Neural cell (in vitro differentiated cells): ENCODE measurements at regions not wholly inside any gene's neighbourhood (a gene's known extent, or its start where the extent isn't known, plus 50 kb on each side); places are given as distances from the start of the nearest gene placed in this dataset.

ENCODE experiments used
- H2AFZ ChIP-seq: fragments of 200-600, 300-800 bp; sonication (generic), shearing (Covaris generic); 2 replicates; pipeline ENCODE4 v1.6.0; 2014; ENCODE audit warnings: low read depth, mild to moderate bottlenecking, antibody characterized with exemption, low read length, moderate library complexity
- H3F3A ChIP-seq: fragments of 200-600 bp; shearing (Covaris generic); 2 replicates; pipeline ENCODE4 v1.6.1; 2016; ENCODE audit warnings: mild to moderate bottlenecking, moderate library complexity, mixed read lengths, antibody characterized with exemption, low read length; ENCODE audit not compliant: insufficient read depth, poor library complexity, severe bottlenecking
- H3K27ac ChIP-seq: fragments of 200-600, 300-800 bp; sonication (generic), shearing (Covaris generic); 2 replicates; pipeline ENCODE4 v1.5.1; 2014; ENCODE audit warnings: mild to moderate bottlenecking, low read length, moderate library complexity
- H3K27me3 ChIP-seq: fragments of 300-800, 200-600 bp; sonication (generic), shearing (Covaris generic); 2 replicates; pipeline ENCODE4 v1.6.0; 2014; ENCODE audit warnings: mild to moderate bottlenecking, low read depth, low read length, moderate library complexity; ENCODE audit not compliant: insufficient read depth
- H3K36me3 ChIP-seq: fragments of 300-800, 200-600 bp; sonication (generic), shearing (Covaris generic); 2 replicates; pipeline ENCODE4 v1.5.1; 2014; ENCODE audit warnings: mild to moderate bottlenecking, antibody characterized with exemption, low read length, moderate library complexity; ENCODE audit not compliant: insufficient read depth
- H3K4me2 ChIP-seq: fragments of 300-800, 200-600 bp; sonication (generic), shearing (Covaris generic); 2 replicates; pipeline ENCODE4 v1.6.0; 2014; ENCODE audit warnings: mild to moderate bottlenecking, low read length
- H3K4me3 ChIP-seq: fragments of 300-800, 200-600 bp; sonication (generic), shearing (Covaris generic); 2 replicates; pipeline ENCODE4 v1.5.1; 2014; ENCODE audit warnings: mild to moderate bottlenecking, low read length, moderate library complexity
- H3K79me2 ChIP-seq: fragments of 200-600 bp; shearing (Covaris generic); replicated peaks from 2 replicates; pipeline ENCODE4 v1.6.0; 2014; ENCODE audit warnings: mild to moderate bottlenecking, low read length, moderate library complexity; ENCODE audit not compliant: insufficient read depth
- H3K9ac ChIP-seq: fragments of 300-800, 200-600 bp; sonication (generic), shearing (Covaris generic); 2 replicates; pipeline ENCODE4 v1.6.1; 2016; ENCODE audit warnings: mild to moderate bottlenecking, low read length, mixed read lengths
- H3K9me2 ChIP-seq: fragments of 200-600 bp; shearing (Covaris generic); 2 replicates; pipeline ENCODE4 v1.6.1; 2016; ENCODE audit warnings: mild to moderate bottlenecking, low read length, mixed read lengths; ENCODE audit not compliant: insufficient read depth
- H3K9me3 ChIP-seq: fragments of 200-600, 300-800 bp; sonication (generic), shearing (Covaris generic); 2 replicates; pipeline ENCODE4 v1.6.1; 2016; ENCODE audit warnings: mild to moderate bottlenecking, mixed run types, low read length, moderate library complexity, mixed read lengths
- H4K20me1 ChIP-seq: fragments of 200-600 bp; shearing (Covaris generic); 2 replicates; pipeline ENCODE4 v1.6.1; 2016; ENCODE audit warnings: mild to moderate bottlenecking, mixed run types; ENCODE audit not compliant: insufficient read depth
- CTCF ChIP-seq: fragments of 450-650 bp; IDR thresholded peaks from 2 replicates; pipeline ENCODE4 v1.5.1; 2014; ENCODE audit warnings: antibody characterized with exemption, mild to moderate bottlenecking, moderate library complexity; ENCODE audit not compliant: poor library complexity, severe bottlenecking
- EP300 ChIP-seq: fragments of 450-650 bp; conservative IDR thresholded peaks from 2 replicates; pipeline ENCODE4 v1.6.1; 2014; ENCODE audit warnings: antibody characterized with exemption, mild to moderate bottlenecking, moderate library complexity; ENCODE audit not compliant: poor library complexity, severe bottlenecking
- EZH2 ChIP-seq: fragments of 200-600, 300-800 bp; shearing (Covaris generic), sonication (generic); IDR thresholded peaks from 2 replicates; pipeline ENCODE4 v1.6.1; 2014; ENCODE audit warnings: antibody characterized with exemption, low read length, borderline replicate concordance, mild to moderate bottlenecking; ENCODE audit not compliant: insufficient read depth, poor library complexity, severe bottlenecking
- MXI1 ChIP-seq: fragments of 450-650 bp; conservative IDR thresholded peaks from 2 replicates; pipeline ENCODE4 v1.6.1; 2014; ENCODE audit warnings: antibody characterized with exemption, mild to moderate bottlenecking; ENCODE audit not compliant: poor library complexity, severe bottlenecking
- POLR2AphosphoS5 ChIP-seq: IDR thresholded peaks from 2 replicates; pipeline ENCODE4 v1.6.1; 2012
- RAD21 ChIP-seq: fragments of 450-650 bp; conservative IDR thresholded peaks from 2 replicates; pipeline ENCODE4 v1.6.1; 2014; ENCODE audit warnings: antibody characterized with exemption, mild to moderate bottlenecking, moderate library complexity
- SMC3 ChIP-seq: fragments of 450-650 bp; conservative IDR thresholded peaks from 2 replicates; pipeline ENCODE4 v1.6.1; 2014; ENCODE audit warnings: antibody characterized with exemption, mild to moderate bottlenecking, moderate library complexity; ENCODE audit not compliant: poor library complexity
- TAF1 ChIP-seq: IDR thresholded peaks from 2 replicates; pipeline ENCODE4 v1.6.1; 2012; ENCODE audit warnings: low read depth
- TF ChIP-seq, protein P1 (sequence below): IDR thresholded peaks from 2 replicates; pipeline ENCODE4 v1.6.1; 2012; ENCODE audit warnings: borderline replicate concordance

GRCh38 chr13:19267746-19268145 lies 86.1 kb upstream of the TUBA3C start:
- TF ChIP-seq POLR2AphosphoS5: no peak
- no peak for TF ChIP-seq SMC3
- no peak for TF ChIP-seq MXI1
- TF ChIP-seq EZH2: no peak
- TF ChIP-seq CTCF: no peak
- TF ChIP-seq, protein P1, sequence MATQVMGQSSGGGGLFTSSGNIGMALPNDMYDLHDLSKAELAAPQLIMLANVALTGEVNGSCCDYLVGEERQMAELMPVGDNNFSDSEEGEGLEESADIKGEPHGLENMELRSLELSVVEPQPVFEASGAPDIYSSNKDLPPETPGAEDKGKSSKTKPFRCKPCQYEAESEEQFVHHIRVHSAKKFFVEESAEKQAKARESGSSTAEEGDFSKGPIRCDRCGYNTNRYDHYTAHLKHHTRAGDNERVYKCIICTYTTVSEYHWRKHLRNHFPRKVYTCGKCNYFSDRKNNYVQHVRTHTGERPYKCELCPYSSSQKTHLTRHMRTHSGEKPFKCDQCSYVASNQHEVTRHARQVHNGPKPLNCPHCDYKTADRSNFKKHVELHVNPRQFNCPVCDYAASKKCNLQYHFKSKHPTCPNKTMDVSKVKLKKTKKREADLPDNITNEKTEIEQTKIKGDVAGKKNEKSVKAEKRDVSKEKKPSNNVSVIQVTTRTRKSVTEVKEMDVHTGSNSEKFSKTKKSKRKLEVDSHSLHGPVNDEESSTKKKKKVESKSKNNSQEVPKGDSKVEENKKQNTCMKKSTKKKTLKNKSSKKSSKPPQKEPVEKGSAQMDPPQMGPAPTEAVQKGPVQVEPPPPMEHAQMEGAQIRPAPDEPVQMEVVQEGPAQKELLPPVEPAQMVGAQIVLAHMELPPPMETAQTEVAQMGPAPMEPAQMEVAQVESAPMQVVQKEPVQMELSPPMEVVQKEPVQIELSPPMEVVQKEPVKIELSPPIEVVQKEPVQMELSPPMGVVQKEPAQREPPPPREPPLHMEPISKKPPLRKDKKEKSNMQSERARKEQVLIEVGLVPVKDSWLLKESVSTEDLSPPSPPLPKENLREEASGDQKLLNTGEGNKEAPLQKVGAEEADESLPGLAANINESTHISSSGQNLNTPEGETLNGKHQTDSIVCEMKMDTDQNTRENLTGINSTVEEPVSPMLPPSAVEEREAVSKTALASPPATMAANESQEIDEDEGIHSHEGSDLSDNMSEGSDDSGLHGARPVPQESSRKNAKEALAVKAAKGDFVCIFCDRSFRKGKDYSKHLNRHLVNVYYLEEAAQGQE: no peak
- no peak for TF ChIP-seq TAF1
- TF ChIP-seq RAD21: no peak
- TF ChIP-seq EP300: no peak
- Histone ChIP-seq H3K4me2 (no peak overlapping the region), H2AFZ (no peak overlapping the region), H3K27me3 (no peaks in the 10 kb centered on the region), H3K9ac (no peak overlapping the region), H3K9me3 (peaks cover 5% of the 10 kb centered on the region), H3K36me3 (no peaks in the 10 kb centered on the region), H3K27ac (no peak overlapping the region), H3K79me2 (no peaks in the 10 kb centered on the region), H3K9me2 (no peaks in the 10 kb centered on the region), H3K4me3 (no peak overlapping the region), H3F3A (no peaks in the 10 kb centered on the region), H4K20me1 (no peaks in the 10 kb centered on the region)

- Histone ChIP-seq H4K20me1 (no peaks in the 10 kb centered on the region), H3K79me2 (no peaks in the 10 kb centered on the region), H3K36me3 (no peaks in the 10 kb centered on the region), H3K27me3 (no peaks in the 10 kb centered on the region), H3K9ac (no peak overlapping the region), H3K9me3 (peaks cover 5% of the 10 kb centered on the region), H3K4me3 (no peak overlapping the region), H3K4me2 (no peak overlapping the region), H3F3A (no peaks in the 10 kb centered on the region), H3K9me2 (no peaks in the 10 kb centered on the region), H2AFZ (no peak overlapping the region), H3K27ac (no peak overlapping the region)
- TF ChIP-seq RAD21 (no peak), SMC3 (no peak), MXI1 (no peak), TAF1 (no peak), EP300 (no peak), CTCF (no peak), POLR2AphosphoS5 (no peak), EZH2 (no peak)
- TF ChIP-seq, protein P1: no peak
Measured at GRCh38 chr13:19266979-19267378, 85.4 kb upstream of the TUBA3C start.
